ENCODE measurements at regions not wholly inside any gene's neighbourhood (a gene's known extent, or its start where the extent isn't known, plus 50 kb on each side); places are given as distances from the start of the nearest gene placed in this dataset.

DNA sequence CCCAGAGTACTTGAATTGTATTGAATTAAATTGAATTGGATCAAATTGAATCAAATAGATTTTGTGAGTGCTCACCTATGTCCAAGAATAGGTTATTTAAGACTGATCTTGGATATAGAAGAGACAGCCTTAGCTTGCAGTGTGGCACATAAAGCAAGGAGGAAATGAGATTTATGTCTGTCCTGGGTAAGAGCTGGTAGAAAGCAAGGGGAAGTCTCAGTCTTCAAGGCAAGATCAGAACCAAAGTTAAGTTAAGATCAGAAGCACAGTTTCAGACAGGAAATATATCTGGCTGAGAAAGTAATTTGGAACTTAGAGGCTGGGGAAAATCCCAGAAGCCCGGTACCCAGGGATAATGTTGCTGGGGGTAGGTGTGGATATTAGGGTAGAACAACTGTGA lies 244.4 kb upstream of the ARPP21 start:
- Histone ChIP-seq H3K79me2 (ENCODE audit: low read length) (no peaks in the 10 kb centered on the region), H3K9ac (ENCODE audit: low read length) (no peak overlapping the region), H3K27ac (ENCODE audit: low read length) (no peak overlapping the region), H3K9me3 (ENCODE audit: insufficient read depth, low read length) (peaks cover 17% of the 10 kb centered on the region), H3K36me3 (replicated peaks; ENCODE audit: low read depth, low read length) (peaks cover 12% of the 10 kb centered on the region), H3K27me3 (ENCODE audit: low read depth, low read length) (no peaks in the 10 kb centered on the region), H3K4me1 (ENCODE audit: low read length) (peaks cover 4% of the 10 kb centered on the region; the same call in 1 of the 2 replicates), H3K4me2 (ENCODE audit: low read length) (no peak overlapping the region), H2AFZ (ENCODE audit: low read depth, low read length) (no peak overlapping the region), H4K20me1 (ENCODE audit: insufficient read depth, low read length) (no peaks in the 10 kb centered on the region), H3K4me3 (ENCODE audit: low read length) (no peak overlapping the region)
- TF ChIP-seq, protein P1, sequence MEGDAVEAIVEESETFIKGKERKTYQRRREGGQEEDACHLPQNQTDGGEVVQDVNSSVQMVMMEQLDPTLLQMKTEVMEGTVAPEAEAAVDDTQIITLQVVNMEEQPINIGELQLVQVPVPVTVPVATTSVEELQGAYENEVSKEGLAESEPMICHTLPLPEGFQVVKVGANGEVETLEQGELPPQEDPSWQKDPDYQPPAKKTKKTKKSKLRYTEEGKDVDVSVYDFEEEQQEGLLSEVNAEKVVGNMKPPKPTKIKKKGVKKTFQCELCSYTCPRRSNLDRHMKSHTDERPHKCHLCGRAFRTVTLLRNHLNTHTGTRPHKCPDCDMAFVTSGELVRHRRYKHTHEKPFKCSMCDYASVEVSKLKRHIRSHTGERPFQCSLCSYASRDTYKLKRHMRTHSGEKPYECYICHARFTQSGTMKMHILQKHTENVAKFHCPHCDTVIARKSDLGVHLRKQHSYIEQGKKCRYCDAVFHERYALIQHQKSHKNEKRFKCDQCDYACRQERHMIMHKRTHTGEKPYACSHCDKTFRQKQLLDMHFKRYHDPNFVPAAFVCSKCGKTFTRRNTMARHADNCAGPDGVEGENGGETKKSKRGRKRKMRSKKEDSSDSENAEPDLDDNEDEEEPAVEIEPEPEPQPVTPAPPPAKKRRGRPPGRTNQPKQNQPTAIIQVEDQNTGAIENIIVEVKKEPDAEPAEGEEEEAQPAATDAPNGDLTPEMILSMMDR (IDR thresholded peaks at IDR 0.05; ENCODE audit: low read depth, low read length): no peak
- no peak for TF ChIP-seq EZH2phosphoT487 (IDR thresholded peaks at IDR 0.05; ENCODE audit: low read depth)

DNA sequence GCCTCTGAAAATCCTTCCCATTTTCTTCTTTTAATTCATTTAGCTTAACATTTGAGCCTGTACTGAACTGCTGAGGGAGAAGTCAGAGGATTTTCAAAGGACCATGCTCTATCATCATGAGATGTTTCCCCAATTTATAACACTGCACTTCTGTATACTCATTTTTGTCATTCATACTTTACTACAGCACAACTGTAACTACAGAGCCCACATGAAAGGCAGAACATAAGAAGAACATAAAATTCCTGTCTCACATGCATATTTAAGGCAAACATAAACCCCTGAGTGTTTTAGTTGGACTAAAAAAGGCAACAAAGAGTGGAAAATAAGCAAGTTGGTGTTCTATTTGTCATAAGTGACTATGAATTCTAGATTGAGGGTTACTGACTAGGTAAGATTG lies 237.7 kb upstream of the ARPP21 start:
- Histone ChIP-seq H3K36me3 (replicated peaks; ENCODE audit: low read depth, low read length) (no peaks in the 10 kb centered on the region), H3K9me3 (ENCODE audit: insufficient read depth, low read length) (no peaks in the 10 kb centered on the region), H2AFZ (ENCODE audit: low read depth, low read length) (no peak overlapping the region), H3K9ac (ENCODE audit: low read length) (no peak overlapping the region), H3K27ac (ENCODE audit: low read length) (no peak overlapping the region), H3K4me3 (ENCODE audit: low read length) (no peak overlapping the region), H3K27me3 (ENCODE audit: low read depth, low read length) (no peaks in the 10 kb centered on the region), H3K4me2 (ENCODE audit: low read length) (no peak overlapping the region), H3K4me1 (ENCODE audit: low read length) (no peaks in the 10 kb centered on the region), H4K20me1 (ENCODE audit: insufficient read depth, low read length) (no peaks in the 10 kb centered on the region), H3K79me2 (ENCODE audit: low read length) (no peaks in the 10 kb centered on the region)
- TF ChIP-seq, protein P1 (IDR thresholded peaks at IDR 0.05; ENCODE audit: low read depth, low read length): no peak
- TF ChIP-seq EZH2phosphoT487 (IDR thresholded peaks at IDR 0.05; ENCODE audit: low read depth): no peak

DNA sequence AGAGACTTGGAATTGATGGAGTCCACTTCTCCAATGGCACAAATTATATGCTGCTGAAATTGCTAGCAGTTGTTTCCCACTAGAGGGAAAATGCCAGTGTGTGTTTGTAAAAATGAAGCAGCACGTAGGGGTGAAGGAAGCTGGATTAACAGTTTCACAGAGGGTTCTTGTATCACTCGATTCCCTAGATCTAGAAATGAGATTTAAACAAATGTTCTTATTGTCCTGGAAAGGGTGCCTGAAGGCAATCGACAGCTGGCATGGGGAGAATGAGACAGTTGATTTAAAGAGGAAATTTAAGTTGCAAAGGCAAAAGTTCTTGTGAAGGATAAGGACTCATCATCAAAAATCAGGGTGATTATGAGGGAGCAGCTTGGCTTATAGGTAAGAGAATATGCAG lies 234.8 kb upstream of the ARPP21 start:
- no peaks in the 10 kb centered on the region for H3K36me3 ChIP-seq (replicated peaks; ENCODE audit: low read depth, low read length)
- H4K20me1 ChIP-seq (ENCODE audit: insufficient read depth, low read length): no peaks in the 10 kb centered on the region
- H3K79me2 ChIP-seq (ENCODE audit: low read length): no peaks in the 10 kb centered on the region
- TF ChIP-seq, protein P1 (IDR thresholded peaks at IDR 0.05; ENCODE audit: low read depth, low read length): no peak
- no peak for TF ChIP-seq EZH2phosphoT487 (IDR thresholded peaks at IDR 0.05; ENCODE audit: low read depth)
- no peak overlapping the region for H3K9ac ChIP-seq (ENCODE audit: low read length)
- H3K4me3 ChIP-seq (ENCODE audit: low read length): no peak overlapping the region
- H3K4me1 ChIP-seq (ENCODE audit: low read length): no peaks in the 10 kb centered on the region
- no peaks in the 10 kb centered on the region for H3K27me3 ChIP-seq (ENCODE audit: low read depth, low read length)
- H3K9me3 ChIP-seq (ENCODE audit: insufficient read depth, low read length): no peaks in the 10 kb centered on the region
- H2AFZ ChIP-seq (ENCODE audit: low read depth, low read length): no peak overlapping the region
- H3K27ac ChIP-seq (ENCODE audit: low read length): no peak overlapping the region
- H3K4me2 ChIP-seq (ENCODE audit: low read length): no peak overlapping the region

DNA sequence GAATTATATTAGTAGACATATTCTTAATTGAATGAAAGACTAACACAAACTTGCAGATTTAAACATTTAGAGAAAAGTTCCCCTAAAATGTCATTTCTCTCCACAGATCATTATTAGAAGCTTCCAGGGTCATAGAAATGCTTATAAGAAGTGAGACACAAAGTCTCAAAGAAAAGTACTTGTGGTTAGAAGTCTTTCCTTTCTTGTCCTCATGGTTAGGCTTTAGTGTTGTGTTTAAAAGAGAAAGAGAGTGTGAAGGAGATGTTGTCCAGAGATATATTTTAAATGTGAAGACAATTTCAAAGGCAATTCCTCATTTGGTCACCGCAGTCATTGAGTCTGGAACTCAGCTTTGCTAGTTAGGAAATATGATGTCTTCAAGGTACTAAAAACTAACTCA lies 230.4 kb upstream of the ARPP21 start:
- H3K79me2 ChIP-seq (ENCODE audit: low read length): no peaks in the 10 kb centered on the region
- H3K27ac ChIP-seq (ENCODE audit: low read length): no peak overlapping the region
- H3K4me1 ChIP-seq (ENCODE audit: low read length): no peaks in the 10 kb centered on the region
- no peaks in the 10 kb centered on the region for H3K36me3 ChIP-seq (replicated peaks; ENCODE audit: low read depth, low read length)
- H2AFZ ChIP-seq (ENCODE audit: low read depth, low read length): no peak overlapping the region
- TF ChIP-seq, protein P1 (IDR thresholded peaks at IDR 0.05; ENCODE audit: low read depth, low read length): no peak
- no peak for TF ChIP-seq EZH2phosphoT487 (IDR thresholded peaks at IDR 0.05; ENCODE audit: low read depth)
- H3K9me3 ChIP-seq (ENCODE audit: insufficient read depth, low read length): no peaks in the 10 kb centered on the region
- no peaks in the 10 kb centered on the region for H3K27me3 ChIP-seq (ENCODE audit: low read depth, low read length)
- no peak overlapping the region for H3K9ac ChIP-seq (ENCODE audit: low read length)
- H4K20me1 ChIP-seq (ENCODE audit: insufficient read depth, low read length): no peaks in the 10 kb centered on the region
- no peak overlapping the region for H3K4me2 ChIP-seq (ENCODE audit: low read length)
- H3K4me3 ChIP-seq (ENCODE audit: low read length): no peak overlapping the region
